Sigmoid colon (tissue), 4 donors: ENCODE measurements at regions not wholly inside any gene's neighbourhood (a gene's known extent, or its start where the extent isn't known, plus 50 kb on each side); places are given as distances from the start of the nearest gene placed in this dataset.

Source experiments
- EP300 ChIP-seq, 4 donors: sonication (generic); formaldehyde crosslinking; IDR thresholded peaks; one replicate each; pipeline ENCODE4 v1.6.1; 2017; ENCODE audit warnings: antibody characterized with exemption in 4 of 4
- POLR2A ChIP-seq, 2 donors: fragments of 450-650 bp; IDR thresholded peaks; one replicate each; pipeline ENCODE4 v1.6.1; 2016; ENCODE audit warnings: antibody characterized with exemption in 2 of 2, mild to moderate bottlenecking in 2 of 2, moderate library complexity in 2 of 2
- POLR2AphosphoS5 ChIP-seq, 4 donors: sonication (generic); formaldehyde crosslinking; IDR thresholded peaks; one replicate each; pipeline ENCODE4 v1.6.1; 2017; ENCODE audit warnings: antibody characterized with exemption in 4 of 4
- TF ChIP-seq, protein P1 (sequence below), 4 experiments: fragments of 450-650 bp in 3 of 4; fragments of 200-600 bp in 1 of 4; IDR thresholded peaks; one replicate each; pipeline ENCODE4 v1.5.1; 2016 to 2019; ENCODE audit warnings: antibody characterized with exemption in 4 of 4, mild to moderate bottlenecking in 3 of 4, moderate library complexity in 2 of 4

DNA sequence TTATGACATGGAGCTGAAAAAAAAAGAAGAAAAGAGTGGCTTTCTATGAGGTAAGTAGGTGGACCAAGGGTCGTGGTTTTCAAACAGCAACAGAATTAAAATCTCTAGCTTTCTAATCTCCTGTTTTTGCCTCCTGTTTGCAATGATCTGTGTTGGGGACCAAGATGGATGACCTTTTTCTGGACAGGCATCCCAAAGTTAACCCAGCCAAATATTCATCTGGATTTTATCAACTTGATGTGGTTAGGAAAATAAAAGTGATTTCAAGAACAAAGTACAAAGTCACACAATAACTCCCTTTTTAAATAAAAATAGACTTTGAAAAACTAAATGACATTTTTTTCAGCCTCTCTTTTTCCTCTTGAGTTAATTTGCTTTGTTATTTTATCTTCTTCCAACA, 282.1 kb upstream of the PRDM1 start:
- TF ChIP-seq, protein P1, sequence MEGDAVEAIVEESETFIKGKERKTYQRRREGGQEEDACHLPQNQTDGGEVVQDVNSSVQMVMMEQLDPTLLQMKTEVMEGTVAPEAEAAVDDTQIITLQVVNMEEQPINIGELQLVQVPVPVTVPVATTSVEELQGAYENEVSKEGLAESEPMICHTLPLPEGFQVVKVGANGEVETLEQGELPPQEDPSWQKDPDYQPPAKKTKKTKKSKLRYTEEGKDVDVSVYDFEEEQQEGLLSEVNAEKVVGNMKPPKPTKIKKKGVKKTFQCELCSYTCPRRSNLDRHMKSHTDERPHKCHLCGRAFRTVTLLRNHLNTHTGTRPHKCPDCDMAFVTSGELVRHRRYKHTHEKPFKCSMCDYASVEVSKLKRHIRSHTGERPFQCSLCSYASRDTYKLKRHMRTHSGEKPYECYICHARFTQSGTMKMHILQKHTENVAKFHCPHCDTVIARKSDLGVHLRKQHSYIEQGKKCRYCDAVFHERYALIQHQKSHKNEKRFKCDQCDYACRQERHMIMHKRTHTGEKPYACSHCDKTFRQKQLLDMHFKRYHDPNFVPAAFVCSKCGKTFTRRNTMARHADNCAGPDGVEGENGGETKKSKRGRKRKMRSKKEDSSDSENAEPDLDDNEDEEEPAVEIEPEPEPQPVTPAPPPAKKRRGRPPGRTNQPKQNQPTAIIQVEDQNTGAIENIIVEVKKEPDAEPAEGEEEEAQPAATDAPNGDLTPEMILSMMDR (IDR thresholded peaks at IDR 0.05): no peak
- TF ChIP-seq POLR2AphosphoS5 (IDR thresholded peaks at IDR 0.05): peak in 1 of 4 donors; percentile 21
- no peak for TF ChIP-seq POLR2A (IDR thresholded peaks at IDR 0.05)
- no peak for TF ChIP-seq EP300 (IDR thresholded peaks at IDR 0.05)
